Loucy (cell line): ENCODE measurements at regions not wholly inside any gene's neighbourhood (a gene's known extent, or its start where the extent isn't known, plus 50 kb on each side); places are given as distances from the start of the nearest gene placed in this dataset.

Experiments used
- CTCF ChIP-seq: fragments of 200-600 bp; sonication (generic); conservative IDR thresholded peaks from 2 replicates; pipeline ENCODE4 v1.5.1; 2014; ENCODE audit warnings: mild to moderate bottlenecking, antibody characterized with exemption, low read length
- EZH2phosphoT487 ChIP-seq: fragments of 200-600 bp; IDR thresholded peaks from 2 replicates; pipeline ENCODE4 v1.6.1; 2018; ENCODE audit warnings: antibody characterized with exemption, mild to moderate bottlenecking, moderate library complexity, borderline replicate concordance

- TF ChIP-seq CTCF (no peak), EZH2phosphoT487 (no peak)
Measured at GRCh38 chr1:5737081-5737480, 255.1 kb downstream of the NPHP4 start.
